ENCODE measurements at regions not wholly inside any gene's neighbourhood (a gene's known extent, or its start where the extent isn't known, plus 50 kb on each side); places are given as distances from the start of the nearest gene placed in this dataset.

GRCh38 chr16:26802965-26803364 is 263.8 kb upstream of the C16orf82 start:
- no peak for TF ChIP-seq CTCF (IDR thresholded peaks at IDR 0.05)
- TF ChIP-seq POLR2A (IDR thresholded peaks at IDR 0.05) = no peak
